ENCODE measurements at regions not wholly inside any gene's neighbourhood (a gene's known extent, or its start where the extent isn't known, plus 50 kb on each side); places are given as distances from the start of the nearest gene placed in this dataset.

DNA sequence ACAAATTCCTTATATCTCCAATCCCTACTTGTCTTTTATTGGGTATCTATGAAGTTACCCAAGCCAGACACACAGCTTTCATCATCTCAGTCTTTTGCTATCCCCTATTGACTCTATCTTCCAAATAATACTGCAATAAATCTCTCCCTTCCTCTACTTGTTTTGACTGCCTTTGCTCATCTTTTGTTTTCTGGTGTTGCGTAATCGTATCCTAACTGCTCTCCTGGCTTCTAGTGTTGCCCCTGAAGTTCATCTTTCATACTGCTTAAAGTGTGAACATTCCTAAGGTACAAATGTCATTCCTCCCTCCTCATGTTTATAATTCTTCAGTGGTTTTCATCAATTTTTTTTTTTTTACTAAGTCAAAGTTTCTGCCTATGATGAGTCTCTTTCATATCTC is 491.3 kb upstream of the DCC start:
- no peaks in the 10 kb centered on the region for H3K27me3 ChIP-seq
- TF ChIP-seq POLR2A (IDR thresholded peaks at IDR 0.05), result no peak
- no peak for TF ChIP-seq POLR2AphosphoS5 (IDR thresholded peaks at IDR 0.05)
- no peak for TF ChIP-seq EP300 (IDR thresholded peaks at IDR 0.05)
- TF ChIP-seq, protein P1, sequence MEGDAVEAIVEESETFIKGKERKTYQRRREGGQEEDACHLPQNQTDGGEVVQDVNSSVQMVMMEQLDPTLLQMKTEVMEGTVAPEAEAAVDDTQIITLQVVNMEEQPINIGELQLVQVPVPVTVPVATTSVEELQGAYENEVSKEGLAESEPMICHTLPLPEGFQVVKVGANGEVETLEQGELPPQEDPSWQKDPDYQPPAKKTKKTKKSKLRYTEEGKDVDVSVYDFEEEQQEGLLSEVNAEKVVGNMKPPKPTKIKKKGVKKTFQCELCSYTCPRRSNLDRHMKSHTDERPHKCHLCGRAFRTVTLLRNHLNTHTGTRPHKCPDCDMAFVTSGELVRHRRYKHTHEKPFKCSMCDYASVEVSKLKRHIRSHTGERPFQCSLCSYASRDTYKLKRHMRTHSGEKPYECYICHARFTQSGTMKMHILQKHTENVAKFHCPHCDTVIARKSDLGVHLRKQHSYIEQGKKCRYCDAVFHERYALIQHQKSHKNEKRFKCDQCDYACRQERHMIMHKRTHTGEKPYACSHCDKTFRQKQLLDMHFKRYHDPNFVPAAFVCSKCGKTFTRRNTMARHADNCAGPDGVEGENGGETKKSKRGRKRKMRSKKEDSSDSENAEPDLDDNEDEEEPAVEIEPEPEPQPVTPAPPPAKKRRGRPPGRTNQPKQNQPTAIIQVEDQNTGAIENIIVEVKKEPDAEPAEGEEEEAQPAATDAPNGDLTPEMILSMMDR (IDR thresholded peaks at IDR 0.05), result no peak
- no peak for DNase-seq
- 84 to 93% (median 89%) methylated on average over 2 of the region's 2 CpGs for WGBS, 5 donors
- no peak overlapping the region for H3K4me3 ChIP-seq
- intact Hi-C loops (cut with DNase I; ENCODE audit: low total_unique reads), result no loop called here
- no peak overlapping the region for H3K27ac ChIP-seq
- H3K4me1 ChIP-seq, result no peaks in the 10 kb centered on the region
- no peaks in the 10 kb centered on the region for H3K36me3 ChIP-seq
- H3K9me3 ChIP-seq, result peaks cover 0 to 9% (median 7%) of the 10 kb centered on the region in 4 donors

DNA sequence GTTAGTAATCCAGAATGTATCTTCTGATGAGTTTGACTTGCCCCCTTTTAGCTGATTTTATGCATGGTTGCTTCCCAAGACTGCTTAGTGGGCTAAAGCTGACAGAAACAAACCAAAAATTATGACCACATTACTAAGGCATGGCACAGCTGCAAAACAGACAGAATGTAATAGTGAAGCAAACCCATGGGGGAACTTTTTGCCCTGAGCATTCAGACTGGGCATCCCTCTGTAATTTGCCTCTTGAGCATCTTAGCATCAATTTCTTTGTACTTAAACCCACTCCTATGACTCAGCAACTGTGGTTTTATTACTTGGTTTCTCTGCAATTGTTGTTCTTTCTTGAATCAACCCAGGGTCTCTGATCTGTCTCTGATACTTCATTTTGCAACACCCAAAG is 487.3 kb upstream of the DCC start:
- H3K4me1 ChIP-seq, result no peaks in the 10 kb centered on the region
- TF ChIP-seq, protein P1 (IDR thresholded peaks at IDR 0.05), result no peak
- TF ChIP-seq EP300 (IDR thresholded peaks at IDR 0.05) (no peak), POLR2A (IDR thresholded peaks at IDR 0.05) (no peak), POLR2AphosphoS5 (IDR thresholded peaks at IDR 0.05) (no peak)
- no peak overlapping the region for H3K27ac ChIP-seq
- intact Hi-C loops (cut with DNase I; ENCODE audit: low total_unique reads), result no loop called here
- no peaks in the 10 kb centered on the region for H3K27me3 ChIP-seq
- DNase-seq, result no peak
- H3K36me3 ChIP-seq, result no peaks in the 10 kb centered on the region
- H3K9me3 ChIP-seq, result peaks cover 0 to 5% (median 4%) of the 10 kb centered on the region in 4 donors
- no peak overlapping the region for H3K4me3 ChIP-seq

DNA sequence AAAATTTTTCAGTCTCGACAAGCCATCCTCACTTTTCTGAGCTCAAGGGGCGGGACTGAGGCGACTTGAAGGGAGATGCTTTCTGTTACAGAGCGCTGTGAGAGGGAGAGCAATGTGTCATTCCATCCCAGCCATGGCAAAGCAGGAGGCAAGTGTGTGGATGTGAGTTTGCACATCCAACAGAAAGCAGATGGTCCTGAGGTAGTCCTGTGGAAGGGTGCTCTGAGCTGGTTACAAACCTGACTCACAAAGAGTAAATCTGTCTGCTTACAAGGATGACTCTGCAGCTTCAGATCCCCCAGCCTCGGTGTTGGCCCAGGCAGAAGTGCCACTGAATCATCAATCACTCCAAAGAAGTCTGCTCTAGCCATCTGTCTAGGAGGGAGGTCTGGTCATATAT is 482.0 kb upstream of the DCC start:
- Histone ChIP-seq H3K27me3 (no peaks in the 10 kb centered on the region), H3K4me3 (no peak overlapping the region), H3K9me3 (no peaks in the 10 kb centered on the region), H3K36me3 (no peaks in the 10 kb centered on the region), H3K27ac (no peak overlapping the region), H3K4me1 (no peaks in the 10 kb centered on the region)
- DNase-seq, result no peak
- WGBS, 5 donors, result 42 to 57% (median 53%) methylated on average over 5 of the region's 5 CpGs
- TF ChIP-seq POLR2A (IDR thresholded peaks at IDR 0.05) (no peak), EP300 (IDR thresholded peaks at IDR 0.05) (no peak), POLR2AphosphoS5 (IDR thresholded peaks at IDR 0.05) (no peak)
- TF ChIP-seq, protein P1 (IDR thresholded peaks at IDR 0.05), result no peak
- intact Hi-C loops (cut with DNase I; ENCODE audit: low total_unique reads), result no loop called here

DNA sequence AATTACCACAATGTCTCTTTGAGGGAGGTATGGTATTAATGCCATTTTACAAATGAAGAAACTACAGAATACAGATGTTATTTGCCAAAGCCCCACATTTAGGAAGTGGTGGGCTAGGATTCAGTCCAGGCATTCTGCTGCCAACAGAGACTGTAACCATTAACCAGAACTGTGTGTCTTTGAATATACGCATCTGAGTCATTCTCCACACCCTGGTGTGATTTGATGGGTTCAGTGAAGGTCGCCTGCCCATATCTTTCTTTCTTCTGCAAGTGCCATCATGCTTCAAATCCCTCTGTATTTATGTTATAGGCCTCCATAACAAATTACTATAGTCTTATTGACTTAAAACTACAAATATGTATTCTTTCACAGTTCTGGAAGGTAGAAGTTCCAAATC is 479.0 kb upstream of the DCC start:
- no peaks in the 10 kb centered on the region for H3K4me1 ChIP-seq
- intact Hi-C loops (cut with DNase I; ENCODE audit: low total_unique reads), result no loop called here
- 44 to 78% (median 70%) methylated on average over 2 of the region's 2 CpGs for WGBS, 5 donors
- H3K4me3 ChIP-seq, result no peak overlapping the region
- H3K27ac ChIP-seq, result no peak overlapping the region
- no peaks in the 10 kb centered on the region for H3K27me3 ChIP-seq
- peaks cover 0 to 10% (median 5%) of the 10 kb centered on the region in 4 donors for H3K9me3 ChIP-seq
- no peak for DNase-seq
- no peaks in the 10 kb centered on the region for H3K36me3 ChIP-seq
- TF ChIP-seq EP300 (IDR thresholded peaks at IDR 0.05), result no peak
- TF ChIP-seq POLR2AphosphoS5 (IDR thresholded peaks at IDR 0.05), result no peak
- TF ChIP-seq, protein P1 (IDR thresholded peaks at IDR 0.05), result no peak
- TF ChIP-seq POLR2A (IDR thresholded peaks at IDR 0.05), result no peak

Data from stomach (tissue), 8 donors.